Right lobe of liver (tissue), 4 donors: ENCODE measurements at regions not wholly inside any gene's neighbourhood (a gene's known extent, or its start where the extent isn't known, plus 50 kb on each side); places are given as distances from the start of the nearest gene placed in this dataset.

Source experiments
- POLR2A ChIP-seq: fragments of 450-650 bp; IDR thresholded peaks from one replicate; pipeline ENCODE4 v1.6.1; 2017; ENCODE audit warnings: antibody characterized with exemption, mild to moderate bottlenecking
- TF ChIP-seq, protein P1 (sequence below), 4 donors: fragments of 200-600 bp in 3 of 4; fragments of 450-650 bp in 1 of 4; IDR thresholded peaks; one replicate each; pipeline versions ENCODE4 v1.5.1 to v1.8.0; 2016 to 2022; ENCODE audit warnings: antibody characterized with exemption in 4 of 4, mild to moderate bottlenecking in 2 of 4
- donor health status: DM: no; HTN: no; CAD: no.
- donor health status: DM: no; HTN: no; CAD: no.
- donor health status: DM: no; HTN: yes; CAD: no.

DNA sequence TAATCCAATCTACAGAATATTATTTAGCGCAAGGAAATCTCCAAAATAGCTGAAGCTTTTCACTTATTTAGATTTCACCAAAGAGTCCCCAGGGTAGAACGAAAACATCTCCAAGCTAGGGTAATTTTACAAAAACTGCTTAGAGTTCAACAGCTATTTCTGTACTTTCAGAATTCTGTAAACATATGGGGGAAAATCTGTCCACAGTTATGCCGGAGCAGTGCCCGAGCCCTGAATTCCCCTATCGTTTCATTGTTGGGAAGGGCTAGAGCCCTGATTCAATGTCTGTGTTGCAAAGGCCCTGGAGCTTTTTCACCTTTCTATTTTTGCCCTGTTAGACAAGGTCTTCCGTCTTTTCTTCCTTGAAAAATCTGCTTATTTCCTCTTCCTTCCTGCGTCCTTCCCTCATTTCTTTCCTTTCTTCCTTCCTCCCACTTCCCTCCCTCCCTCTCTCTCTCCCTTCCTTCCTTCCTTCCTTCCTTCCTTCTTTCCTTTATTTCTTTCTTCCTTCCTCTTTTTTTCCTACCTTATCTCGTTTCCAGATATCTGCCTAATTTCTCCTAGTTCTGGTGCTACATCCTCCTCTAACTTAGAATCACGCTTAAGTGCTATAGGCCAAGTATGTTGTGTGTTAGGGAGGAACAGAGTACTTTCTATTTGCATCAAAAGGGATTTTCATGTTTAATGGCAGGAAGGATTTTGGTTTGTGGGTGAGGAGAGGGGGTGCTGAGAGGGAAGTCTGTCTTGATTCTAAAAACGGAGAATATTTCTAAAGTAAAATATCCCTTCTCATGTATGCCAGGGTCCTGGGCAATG lies 122.5 kb upstream of the BMP2 start:
- TF ChIP-seq, protein P1, sequence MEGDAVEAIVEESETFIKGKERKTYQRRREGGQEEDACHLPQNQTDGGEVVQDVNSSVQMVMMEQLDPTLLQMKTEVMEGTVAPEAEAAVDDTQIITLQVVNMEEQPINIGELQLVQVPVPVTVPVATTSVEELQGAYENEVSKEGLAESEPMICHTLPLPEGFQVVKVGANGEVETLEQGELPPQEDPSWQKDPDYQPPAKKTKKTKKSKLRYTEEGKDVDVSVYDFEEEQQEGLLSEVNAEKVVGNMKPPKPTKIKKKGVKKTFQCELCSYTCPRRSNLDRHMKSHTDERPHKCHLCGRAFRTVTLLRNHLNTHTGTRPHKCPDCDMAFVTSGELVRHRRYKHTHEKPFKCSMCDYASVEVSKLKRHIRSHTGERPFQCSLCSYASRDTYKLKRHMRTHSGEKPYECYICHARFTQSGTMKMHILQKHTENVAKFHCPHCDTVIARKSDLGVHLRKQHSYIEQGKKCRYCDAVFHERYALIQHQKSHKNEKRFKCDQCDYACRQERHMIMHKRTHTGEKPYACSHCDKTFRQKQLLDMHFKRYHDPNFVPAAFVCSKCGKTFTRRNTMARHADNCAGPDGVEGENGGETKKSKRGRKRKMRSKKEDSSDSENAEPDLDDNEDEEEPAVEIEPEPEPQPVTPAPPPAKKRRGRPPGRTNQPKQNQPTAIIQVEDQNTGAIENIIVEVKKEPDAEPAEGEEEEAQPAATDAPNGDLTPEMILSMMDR (IDR thresholded peaks at IDR 0.05), result no peak
- TF ChIP-seq POLR2A, result no peak
